GM12892 (cell line): ENCODE measurements at regions not wholly inside any gene's neighbourhood (a gene's known extent, or its start where the extent isn't known, plus 50 kb on each side); places are given as distances from the start of the nearest gene placed in this dataset.

ENCODE experiments used
- POLR2A ChIP-seq: IDR thresholded peaks from 2 replicates; pipeline ENCODE4 v1.6.1; 2011; ENCODE audit warnings: low read depth, low read length, control low read depth
- POLR2AphosphoS5 ChIP-seq: IDR thresholded peaks from 2 replicates; pipeline ENCODE4 v1.6.1; 2011; ENCODE audit warnings: low read depth, low read length, control low read depth
- TAF1 ChIP-seq: IDR thresholded peaks from 2 replicates; pipeline ENCODE4 v1.6.1; 2011; ENCODE audit warnings: low read depth, mild to moderate bottlenecking, control low read depth, low read length, borderline replicate concordance

DNA sequence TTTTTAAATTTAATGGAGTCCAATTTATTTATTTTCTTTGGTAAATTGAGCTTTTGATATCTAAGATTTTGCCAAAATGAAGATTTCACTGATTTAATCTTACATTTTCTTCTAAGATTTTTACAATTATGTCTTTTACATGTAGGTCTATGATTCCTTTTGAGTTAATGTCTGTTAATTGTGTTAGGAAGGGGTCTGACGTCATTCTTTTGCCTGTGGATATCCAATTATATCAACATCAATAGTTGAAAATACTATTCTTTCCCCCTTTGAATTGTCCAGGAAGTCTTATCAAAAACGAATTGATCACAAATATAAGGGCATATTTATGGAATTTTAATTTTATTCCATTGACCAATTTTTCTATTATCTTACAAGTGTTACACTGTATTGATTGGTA, 1258.8 kb upstream of the B3GALT2 start:
- no peak for TF ChIP-seq POLR2A
- no peak for TF ChIP-seq POLR2AphosphoS5
- TF ChIP-seq TAF1 = no peak
